ENCODE measurements at regions not wholly inside any gene's neighbourhood (a gene's known extent, or its start where the extent isn't known, plus 50 kb on each side); places are given as distances from the start of the nearest gene placed in this dataset.
"Not testable (repeated sequence)": the region's sequence is repeated elsewhere in the genome, so short reads cannot be mapped to it uniquely, and the experiment has no call there.

DNA sequence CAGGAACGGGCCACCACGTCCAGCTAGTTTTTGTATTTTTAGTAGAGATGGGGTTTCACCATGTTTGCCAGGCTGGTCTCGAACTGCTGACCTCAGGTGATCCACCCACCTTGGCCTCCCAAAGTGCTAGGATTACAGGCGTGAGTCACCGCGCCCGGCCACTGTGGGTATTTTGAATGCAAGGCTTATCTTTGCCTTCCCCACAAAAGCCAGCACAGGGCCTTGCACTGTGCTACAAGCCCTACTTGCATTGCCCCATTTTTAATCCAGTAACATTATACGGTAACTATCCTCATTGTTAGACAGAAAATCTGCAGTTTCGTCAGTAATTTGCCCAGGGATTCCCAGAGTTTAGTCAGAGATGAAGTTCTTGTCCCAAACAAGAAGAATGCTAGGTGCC, 1183.2 kb upstream of the WWC1 start:
- TF ChIP-seq, protein P1, sequence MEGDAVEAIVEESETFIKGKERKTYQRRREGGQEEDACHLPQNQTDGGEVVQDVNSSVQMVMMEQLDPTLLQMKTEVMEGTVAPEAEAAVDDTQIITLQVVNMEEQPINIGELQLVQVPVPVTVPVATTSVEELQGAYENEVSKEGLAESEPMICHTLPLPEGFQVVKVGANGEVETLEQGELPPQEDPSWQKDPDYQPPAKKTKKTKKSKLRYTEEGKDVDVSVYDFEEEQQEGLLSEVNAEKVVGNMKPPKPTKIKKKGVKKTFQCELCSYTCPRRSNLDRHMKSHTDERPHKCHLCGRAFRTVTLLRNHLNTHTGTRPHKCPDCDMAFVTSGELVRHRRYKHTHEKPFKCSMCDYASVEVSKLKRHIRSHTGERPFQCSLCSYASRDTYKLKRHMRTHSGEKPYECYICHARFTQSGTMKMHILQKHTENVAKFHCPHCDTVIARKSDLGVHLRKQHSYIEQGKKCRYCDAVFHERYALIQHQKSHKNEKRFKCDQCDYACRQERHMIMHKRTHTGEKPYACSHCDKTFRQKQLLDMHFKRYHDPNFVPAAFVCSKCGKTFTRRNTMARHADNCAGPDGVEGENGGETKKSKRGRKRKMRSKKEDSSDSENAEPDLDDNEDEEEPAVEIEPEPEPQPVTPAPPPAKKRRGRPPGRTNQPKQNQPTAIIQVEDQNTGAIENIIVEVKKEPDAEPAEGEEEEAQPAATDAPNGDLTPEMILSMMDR (IDR thresholded peaks at IDR 0.05; ENCODE audit: poor library complexity, severe bottlenecking), result not testable (repeated sequence)
- TF ChIP-seq, protein P2, sequence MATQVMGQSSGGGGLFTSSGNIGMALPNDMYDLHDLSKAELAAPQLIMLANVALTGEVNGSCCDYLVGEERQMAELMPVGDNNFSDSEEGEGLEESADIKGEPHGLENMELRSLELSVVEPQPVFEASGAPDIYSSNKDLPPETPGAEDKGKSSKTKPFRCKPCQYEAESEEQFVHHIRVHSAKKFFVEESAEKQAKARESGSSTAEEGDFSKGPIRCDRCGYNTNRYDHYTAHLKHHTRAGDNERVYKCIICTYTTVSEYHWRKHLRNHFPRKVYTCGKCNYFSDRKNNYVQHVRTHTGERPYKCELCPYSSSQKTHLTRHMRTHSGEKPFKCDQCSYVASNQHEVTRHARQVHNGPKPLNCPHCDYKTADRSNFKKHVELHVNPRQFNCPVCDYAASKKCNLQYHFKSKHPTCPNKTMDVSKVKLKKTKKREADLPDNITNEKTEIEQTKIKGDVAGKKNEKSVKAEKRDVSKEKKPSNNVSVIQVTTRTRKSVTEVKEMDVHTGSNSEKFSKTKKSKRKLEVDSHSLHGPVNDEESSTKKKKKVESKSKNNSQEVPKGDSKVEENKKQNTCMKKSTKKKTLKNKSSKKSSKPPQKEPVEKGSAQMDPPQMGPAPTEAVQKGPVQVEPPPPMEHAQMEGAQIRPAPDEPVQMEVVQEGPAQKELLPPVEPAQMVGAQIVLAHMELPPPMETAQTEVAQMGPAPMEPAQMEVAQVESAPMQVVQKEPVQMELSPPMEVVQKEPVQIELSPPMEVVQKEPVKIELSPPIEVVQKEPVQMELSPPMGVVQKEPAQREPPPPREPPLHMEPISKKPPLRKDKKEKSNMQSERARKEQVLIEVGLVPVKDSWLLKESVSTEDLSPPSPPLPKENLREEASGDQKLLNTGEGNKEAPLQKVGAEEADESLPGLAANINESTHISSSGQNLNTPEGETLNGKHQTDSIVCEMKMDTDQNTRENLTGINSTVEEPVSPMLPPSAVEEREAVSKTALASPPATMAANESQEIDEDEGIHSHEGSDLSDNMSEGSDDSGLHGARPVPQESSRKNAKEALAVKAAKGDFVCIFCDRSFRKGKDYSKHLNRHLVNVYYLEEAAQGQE (IDR thresholded peaks at IDR 0.05; ENCODE audit: borderline replicate concordance), result not testable (repeated sequence)
- TF ChIP-seq RAD21 (conservative IDR thresholded peaks at IDR 0.05); SMC3 (conservative IDR thresholded peaks at IDR 0.05; ENCODE audit: poor library complexity); EZH2 (IDR thresholded peaks at IDR 0.05; ENCODE audit: borderline replicate concordance, insufficient read depth, low read length, poor library complexity, severe bottlenecking); MXI1 (conservative IDR thresholded peaks at IDR 0.05; ENCODE audit: poor library complexity, severe bottlenecking); TAF1 (IDR thresholded peaks at IDR 0.05; ENCODE audit: low read depth): not testable (repeated sequence)
